ENCODE measurements at regions not wholly inside any gene's neighbourhood (a gene's known extent, or its start where the extent isn't known, plus 50 kb on each side); places are given as distances from the start of the nearest gene placed in this dataset.

- no peaks in the 10 kb centered on the region for H3K36me3 ChIP-seq (ENCODE audit: control insufficient read depth, insufficient read depth, low read length)
- no peak overlapping the region for H3K27ac ChIP-seq (ENCODE audit: low read depth, low read length)
- H3K4me3 ChIP-seq (ENCODE audit: low read depth, low read length), result no peak overlapping the region
- no peaks in the 10 kb centered on the region for H3K27me3 ChIP-seq (ENCODE audit: control insufficient read depth, insufficient read depth, low read length)
- H3K4me1 ChIP-seq (ENCODE audit: control insufficient read depth, insufficient read depth, low read length), result 0 out of 2 replicates have a peak, but pooled peaks cover 3% of the 10 kb centered on the region
- H3K9ac ChIP-seq (ENCODE audit: low read depth, low read length), result no peak overlapping the region
- no peaks in the 10 kb centered on the region for H3K9me3 ChIP-seq (ENCODE audit: control insufficient read depth, insufficient read depth, low read length)
Measured at GRCh38 chr3:25350725-25351114, 77.3 kb upstream of the RARB start.

- Histone ChIP-seq H3K4me1 (ENCODE audit: control insufficient read depth, insufficient read depth, low read length) (0 out of 2 replicates have a peak, but pooled peaks cover 3% of the 10 kb centered on the region), H3K9me3 (ENCODE audit: control insufficient read depth, insufficient read depth, low read length) (no peaks in the 10 kb centered on the region), H3K4me3 (ENCODE audit: low read depth, low read length) (no peak overlapping the region), H3K27ac (ENCODE audit: low read depth, low read length) (no peak overlapping the region), H3K9ac (ENCODE audit: low read depth, low read length) (no peak overlapping the region), H3K36me3 (ENCODE audit: control insufficient read depth, insufficient read depth, low read length) (no peaks in the 10 kb centered on the region), H3K27me3 (ENCODE audit: control insufficient read depth, insufficient read depth, low read length) (no peaks in the 10 kb centered on the region)
Measured at GRCh38 chr3:25354071-25354470, 74.0 kb upstream of the RARB start.

GRCh38 chr3:25355034-25355885 lies 72.8 kb upstream of the RARB start:
- no peaks in the 10 kb centered on the region for H3K27me3 ChIP-seq (ENCODE audit: control insufficient read depth, insufficient read depth, low read length)
- H3K4me1 ChIP-seq (ENCODE audit: control insufficient read depth, insufficient read depth, low read length), result 0 out of 2 replicates have a peak, but pooled peaks cover 2% of the 10 kb centered on the region
- H3K36me3 ChIP-seq (ENCODE audit: control insufficient read depth, insufficient read depth, low read length), result no peaks in the 10 kb centered on the region
- H3K27ac ChIP-seq (ENCODE audit: low read depth, low read length), result no peak overlapping the region
- H3K9me3 ChIP-seq (ENCODE audit: control insufficient read depth, insufficient read depth, low read length), result no peaks in the 10 kb centered on the region
- H3K9ac ChIP-seq (ENCODE audit: low read depth, low read length), result no peak overlapping the region
- no peak overlapping the region for H3K4me3 ChIP-seq (ENCODE audit: low read depth, low read length)

GRCh38 chr3:25355998-25356397 lies 72.1 kb upstream of the RARB start:
- Histone ChIP-seq H3K27ac (ENCODE audit: low read depth, low read length) (no peak overlapping the region), H3K4me1 (ENCODE audit: control insufficient read depth, insufficient read depth, low read length) (no peaks in the 10 kb centered on the region), H3K36me3 (ENCODE audit: control insufficient read depth, insufficient read depth, low read length) (no peaks in the 10 kb centered on the region), H3K9me3 (ENCODE audit: control insufficient read depth, insufficient read depth, low read length) (no peaks in the 10 kb centered on the region), H3K4me3 (ENCODE audit: low read depth, low read length) (no peak overlapping the region), H3K27me3 (ENCODE audit: control insufficient read depth, insufficient read depth, low read length) (no peaks in the 10 kb centered on the region), H3K9ac (ENCODE audit: low read depth, low read length) (no peak overlapping the region)

- no peaks in the 10 kb centered on the region for H3K27me3 ChIP-seq (ENCODE audit: control insufficient read depth, insufficient read depth, low read length)
- no peaks in the 10 kb centered on the region for H3K4me1 ChIP-seq (ENCODE audit: control insufficient read depth, insufficient read depth, low read length)
- H3K9ac ChIP-seq (ENCODE audit: low read depth, low read length), result no peak overlapping the region
- no peak overlapping the region for H3K27ac ChIP-seq (ENCODE audit: low read depth, low read length)
- H3K4me3 ChIP-seq (ENCODE audit: low read depth, low read length), result no peak overlapping the region
- no peaks in the 10 kb centered on the region; the same call in 1 of the 2 replicates for H3K9me3 ChIP-seq (ENCODE audit: control insufficient read depth, insufficient read depth, low read length)
- H3K36me3 ChIP-seq (ENCODE audit: control insufficient read depth, insufficient read depth, low read length), result no peaks in the 10 kb centered on the region
Measured at GRCh38 chr3:25362118-25362517, 65.9 kb upstream of the RARB start.

- Histone ChIP-seq H3K27me3 (ENCODE audit: control insufficient read depth, insufficient read depth, low read length) (no peaks in the 10 kb centered on the region), H3K36me3 (ENCODE audit: control insufficient read depth, insufficient read depth, low read length) (no peaks in the 10 kb centered on the region), H3K4me1 (ENCODE audit: control insufficient read depth, insufficient read depth, low read length) (no peaks in the 10 kb centered on the region), H3K9me3 (ENCODE audit: control insufficient read depth, insufficient read depth, low read length) (no peaks in the 10 kb centered on the region; the same call in 1 of the 2 replicates), H3K27ac (ENCODE audit: low read depth, low read length) (no peak overlapping the region), H3K9ac (ENCODE audit: low read depth, low read length) (no peak overlapping the region), H3K4me3 (ENCODE audit: low read depth, low read length) (no peak overlapping the region)
Measured at GRCh38 chr3:25365636-25366035, 62.4 kb upstream of the RARB start.

- H3K27ac ChIP-seq (ENCODE audit: low read depth, low read length), result no peak overlapping the region
- no peaks in the 10 kb centered on the region; the same call in 1 of the 2 replicates for H3K9me3 ChIP-seq (ENCODE audit: control insufficient read depth, insufficient read depth, low read length)
- no peak overlapping the region for H3K4me3 ChIP-seq (ENCODE audit: low read depth, low read length)
- H3K36me3 ChIP-seq (ENCODE audit: control insufficient read depth, insufficient read depth, low read length), result no peaks in the 10 kb centered on the region
- no peaks in the 10 kb centered on the region for H3K27me3 ChIP-seq (ENCODE audit: control insufficient read depth, insufficient read depth, low read length)
- no peak overlapping the region for H3K9ac ChIP-seq (ENCODE audit: low read depth, low read length)
- H3K4me1 ChIP-seq (ENCODE audit: control insufficient read depth, insufficient read depth, low read length), result no peaks in the 10 kb centered on the region
Measured at GRCh38 chr3:25367025-25367424, 61.0 kb upstream of the RARB start.

GRCh38 chr3:25372167-25372566 lies 55.9 kb upstream of the RARB start:
- H3K9ac ChIP-seq (ENCODE audit: low read depth, low read length), result no peak overlapping the region
- no peaks in the 10 kb centered on the region for H3K4me1 ChIP-seq (ENCODE audit: control insufficient read depth, insufficient read depth, low read length)
- H3K4me3 ChIP-seq (ENCODE audit: low read depth, low read length), result no peak overlapping the region
- H3K27me3 ChIP-seq (ENCODE audit: control insufficient read depth, insufficient read depth, low read length), result no peaks in the 10 kb centered on the region
- no peak overlapping the region for H3K27ac ChIP-seq (ENCODE audit: low read depth, low read length)
- H3K36me3 ChIP-seq (ENCODE audit: control insufficient read depth, insufficient read depth, low read length), result no peaks in the 10 kb centered on the region
- no peaks in the 10 kb centered on the region for H3K9me3 ChIP-seq (ENCODE audit: control insufficient read depth, insufficient read depth, low read length)

GRCh38 chr3:25376340-25376739 lies 51.7 kb upstream of the RARB start:
- Histone ChIP-seq H3K27ac (ENCODE audit: low read depth, low read length) (no peak overlapping the region), H3K27me3 (ENCODE audit: control insufficient read depth, insufficient read depth, low read length) (no peaks in the 10 kb centered on the region)

GRCh38 chr3:25377042-25377441 lies 51.0 kb upstream of the RARB start:
- Histone ChIP-seq H3K4me1 (ENCODE audit: control insufficient read depth, insufficient read depth, low read length) (no peaks in the 10 kb centered on the region; the same call in 1 of the 2 replicates), H3K27ac (ENCODE audit: low read depth, low read length) (no peak overlapping the region), H3K36me3 (ENCODE audit: control insufficient read depth, insufficient read depth, low read length) (no peaks in the 10 kb centered on the region), H3K27me3 (ENCODE audit: control insufficient read depth, insufficient read depth, low read length) (no peaks in the 10 kb centered on the region), H3K4me3 (ENCODE audit: low read depth, low read length) (no peak overlapping the region), H3K9ac (ENCODE audit: low read depth, low read length) (no peak overlapping the region), H3K9me3 (ENCODE audit: control insufficient read depth, insufficient read depth, low read length) (no peaks in the 10 kb centered on the region)

More at GRCh38 chr3:25376340-25376739, 51.7 kb upstream of the RARB start:
- H3K4me3 ChIP-seq (ENCODE audit: low read depth, low read length), result no peak overlapping the region
- no peaks in the 10 kb centered on the region; the same call in 1 of the 2 replicates for H3K4me1 ChIP-seq (ENCODE audit: control insufficient read depth, insufficient read depth, low read length)
- no peaks in the 10 kb centered on the region for H3K9me3 ChIP-seq (ENCODE audit: control insufficient read depth, insufficient read depth, low read length)
- H3K36me3 ChIP-seq (ENCODE audit: control insufficient read depth, insufficient read depth, low read length), result no peaks in the 10 kb centered on the region
- no peak overlapping the region for H3K9ac ChIP-seq (ENCODE audit: low read depth, low read length)
